ENCODE measurements at regions not wholly inside any gene's neighbourhood (a gene's known extent, or its start where the extent isn't known, plus 50 kb on each side); places are given as distances from the start of the nearest gene placed in this dataset.
A peak's percentile ranks its signal among the peaks of the same experiment; 100 is the strongest.

DNA sequence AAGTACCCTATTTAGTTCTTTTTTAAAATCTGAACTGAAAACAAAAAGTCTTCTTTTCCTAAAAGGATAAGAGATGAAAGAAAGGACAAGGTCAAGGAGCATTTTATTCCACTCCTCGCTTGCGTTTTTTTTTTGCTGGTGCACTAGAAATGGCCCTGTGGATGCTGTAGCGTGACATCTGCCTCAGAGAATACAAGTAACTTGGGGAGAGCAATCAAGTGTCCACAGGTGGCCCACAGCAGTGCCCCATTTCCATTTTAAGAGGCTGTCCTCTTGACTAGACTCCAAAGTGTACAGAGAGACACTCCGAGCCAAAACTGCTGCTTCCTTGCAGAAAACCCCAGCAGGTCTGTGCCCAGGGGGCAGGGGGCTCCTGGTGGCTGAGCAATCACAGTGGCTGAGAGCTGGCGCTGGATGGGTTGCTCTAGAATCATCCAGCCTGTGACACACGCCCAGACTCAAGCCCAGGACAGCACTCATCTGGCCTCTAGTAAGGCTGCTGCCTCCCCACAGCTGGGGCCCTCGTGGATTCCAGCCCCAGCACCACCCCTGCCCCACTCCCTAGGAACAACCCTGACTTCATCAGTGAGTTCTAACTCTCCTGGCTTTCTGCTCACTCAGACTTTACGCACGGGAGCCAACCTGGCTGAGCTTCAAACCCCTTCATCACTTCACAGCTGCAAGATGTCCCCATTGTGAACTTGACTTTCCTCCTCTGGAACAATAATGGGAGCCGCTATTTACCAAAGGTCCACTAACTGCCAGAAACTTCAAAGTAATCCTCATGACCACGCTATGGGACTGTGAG, 71.1 kb upstream of the SPATA12 start:
- H3K14ac ChIP-seq (ENCODE audit: insufficient read length) = no peak overlapping the region
- no peaks in the 10 kb centered on the region for H4K20me1 ChIP-seq (replicated peaks in 1 of 2; ENCODE audit: control insufficient read depth in 1 of 2, insufficient read depth in 2 of 2, low read length in 2 of 2)
- H3K4ac ChIP-seq (replicated peaks; ENCODE audit: insufficient read length, low read depth, low read length) = no peak overlapping the region
- WGBS, 2 experiments (ENCODE audit: extremely low coverage in 1 of 2, insufficient coverage in 1 of 2, insufficient read length in 1 of 2, insufficient replicate concordance in 2 of 2, low coverage in 1 of 2, low lambda C conversion rate in 2 of 2, missing lambda C conversion rate in 1 of 2) = 72% methylated on average over 11 of the region's 11 CpGs; no CpG with 5 or more reads in 1 of the 2 experiments
- no peak for TF ChIP-seq USF2 (IDR thresholded peaks at IDR 0.05; ENCODE audit: low read length)
- H4K91ac ChIP-seq (replicated peaks; ENCODE audit: insufficient read length, low read length) = no peak overlapping the region
- H3K4me3 ChIP-seq (ENCODE audit: extremely low read depth in 1 of 4, insufficient read depth in 2 of 4, low read depth in 3 of 4, low read length in 4 of 4) = 0 out of 8 replicates have a peak overlapping the region, but pooled peaks of 1 of the 4 experiments have one; percentile 14
- no peak overlapping the region for H2BK20ac ChIP-seq (ENCODE audit: low read length)
- H3K23ac ChIP-seq (ENCODE audit: insufficient read length) = no peak overlapping the region
- H2BK5ac ChIP-seq (ENCODE audit: low read depth, low read length) = no peak overlapping the region; the same call in 1 of the 2 replicates
- ChIA-PET POLR2A (ENCODE audit: partially characterized antibody) (interaction anchor here (0.6 to 1.3 kb wide), 3 partner anchors 12 to 306 kb away, joined by 3 to 7 read pairs (median 3); partner anchors contain the start of gene TASOR), CTCF (ENCODE audit: partially characterized antibody) (interaction anchor here (0.6 to 8.7 kb wide), 63 partner anchors 9 to 649 kb away, joined by 3 to 178 read pairs (median 5); partner anchors contain the start of genes ARHGEF3 and SPATA12)
- H3K9ac ChIP-seq (replicated peaks in 1 of 4; ENCODE audit: extremely low read depth in 1 of 4, low read depth in 3 of 4, low read length in 3 of 4) = no peak overlapping the region; a peak in 1 of 7 replicates
- no peak overlapping the region for H3K18ac ChIP-seq (ENCODE audit: extremely low read depth, low read length)
- H2AFZ ChIP-seq (ENCODE audit: low read length) = no peak overlapping the region
- no peaks in the 10 kb centered on the region; the same call in 1 of the 2 replicates for H3K79me1 ChIP-seq (ENCODE audit: low read depth, low read length)
- no peak overlapping the region for H2BK12ac ChIP-seq (ENCODE audit: low read depth, low read length)
- H3K79me2 ChIP-seq (ENCODE audit: control insufficient read depth in 1 of 2, insufficient read depth in 2 of 2, low read length in 2 of 2) = no peaks in the 10 kb centered on the region
- no peak overlapping the region for H4K8ac ChIP-seq (ENCODE audit: extremely low read depth, insufficient read depth, low read length)
- H2AK5ac ChIP-seq (ENCODE audit: low read depth, low read length) = 0 out of 2 replicates have a peak overlapping the region, but pooled peaks have one; percentile 76
- H3K9me3 ChIP-seq (ENCODE audit: insufficient read depth in 2 of 2, low read depth in 1 of 2, low read length in 1 of 2) = no peaks in the 10 kb centered on the region
- 0 out of 4 replicates have a peak overlapping the region, but pooled peaks of 1 of the 2 experiments have one; percentile 6 for H3K4me2 ChIP-seq (ENCODE audit: insufficient read depth in 1 of 2, low read depth in 2 of 2, low read length in 2 of 2)
- H3K27ac ChIP-seq (ENCODE audit: low read depth, low read length) = no peak overlapping the region
- DNase-seq (ENCODE audit: low read depth in 1 of 2, low spot score in 2 of 2) (no peak), FAIRE-seq (no peak)
- no peak overlapping the region for H2BK15ac ChIP-seq (ENCODE audit: low read length)
- peaks cover 0 to 12% (median 3%) of the 10 kb centered on the region in 4 experiments; a peak in 5 of 7 replicates for H3K4me1 ChIP-seq (replicated peaks in 1 of 4; ENCODE audit: control insufficient read depth in 3 of 4, insufficient read depth in 4 of 4, low read length in 3 of 4)
- H3K27me3 ChIP-seq (replicated peaks in 1 of 4; ENCODE audit: control insufficient read depth in 3 of 4, extremely low read depth in 1 of 4, insufficient read depth in 3 of 4, low read length in 3 of 4) = no peaks in the 10 kb centered on the region
- H3K36me3 ChIP-seq (ENCODE audit: control insufficient read depth in 2 of 4, insufficient read depth in 4 of 4, low read length in 3 of 4) = no peaks in the 10 kb centered on the region
- H3K56ac ChIP-seq (replicated peaks; ENCODE audit: insufficient read length, low read depth, low read length) = no peak overlapping the region
- H2BK120ac ChIP-seq (replicated peaks; ENCODE audit: low read depth, low read length) = no peak overlapping the region
- no peak overlapping the region for H4K5ac ChIP-seq (ENCODE audit: insufficient read length, low read depth, low read length)
- no peaks in the 10 kb centered on the region for H3K23me2 ChIP-seq (ENCODE audit: low read depth, low read length)
